GM21390 (cell line): ENCODE measurements at regions not wholly inside any gene's neighbourhood (a gene's known extent, or its start where the extent isn't known, plus 50 kb on each side); places are given as distances from the start of the nearest gene placed in this dataset.
A peak's percentile ranks its signal among the peaks of the same experiment; 100 is the strongest.

ENCODE experiments used
- ATAC-seq: cut with Tn5 transposase; IDR thresholded peaks from one replicate; pipeline ENCODE4 v1.9.1; 2021; ENCODE audit not compliant: unreplicated experiment

DNA sequence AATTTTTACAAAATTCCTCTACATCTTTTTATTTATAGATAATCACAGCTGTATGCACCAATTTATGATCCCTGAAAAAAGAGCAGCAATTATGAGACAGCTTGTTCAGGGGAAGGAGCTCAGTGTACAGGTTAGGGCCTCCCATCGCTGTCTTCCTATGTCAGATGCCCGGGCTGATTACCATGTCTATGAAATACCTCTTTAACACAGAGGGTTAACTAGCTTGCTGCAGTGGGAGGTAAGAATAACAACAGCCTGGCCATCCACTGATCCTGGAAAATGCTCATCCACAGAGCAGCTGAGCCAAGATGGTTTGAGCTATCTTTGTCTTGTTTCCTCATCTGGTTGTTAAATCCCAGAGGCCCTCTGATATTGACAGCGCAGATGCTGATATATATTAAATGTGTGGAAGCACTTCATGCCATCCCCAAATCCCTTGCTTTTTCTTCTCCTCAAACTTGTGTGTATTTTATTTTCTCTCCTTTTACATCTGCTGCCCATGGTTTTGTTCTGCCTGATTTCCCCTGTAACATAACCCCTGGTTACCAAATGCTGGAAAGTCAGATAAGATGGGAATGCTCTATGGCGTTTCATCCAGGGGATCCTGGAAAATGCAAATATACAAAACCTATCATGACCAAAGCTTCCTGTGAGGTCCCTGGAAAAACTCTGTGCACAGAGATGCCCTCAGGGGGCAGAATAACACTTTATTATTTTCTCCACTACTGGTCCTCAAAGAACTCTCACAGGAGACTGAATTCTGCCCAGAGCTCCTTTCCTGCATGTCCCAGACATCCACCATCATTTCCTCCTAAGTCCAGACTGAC lies 85.8 kb upstream of the PUDP start:
- ATAC-seq = no peak

DNA sequence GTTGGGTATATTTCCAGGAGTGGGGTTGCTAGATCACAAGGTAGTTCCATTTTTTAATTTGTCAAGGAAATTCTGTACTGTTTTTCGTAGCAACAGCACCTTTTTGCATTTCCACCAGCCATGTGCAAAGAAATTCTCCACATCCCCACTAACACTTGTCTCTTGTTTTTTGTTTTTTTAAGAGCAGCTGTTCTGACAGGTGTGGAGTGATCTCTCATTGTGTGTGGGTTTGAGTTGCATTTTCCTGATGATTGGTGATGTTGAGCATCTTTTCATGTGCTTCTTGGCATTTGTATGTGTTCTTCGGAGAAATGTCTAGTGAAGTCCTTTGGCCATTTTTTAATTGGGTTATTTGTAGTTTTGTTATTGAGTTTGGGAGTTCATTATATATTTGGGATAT lies 80.3 kb upstream of the PUDP start:
- no peak for ATAC-seq

DNA sequence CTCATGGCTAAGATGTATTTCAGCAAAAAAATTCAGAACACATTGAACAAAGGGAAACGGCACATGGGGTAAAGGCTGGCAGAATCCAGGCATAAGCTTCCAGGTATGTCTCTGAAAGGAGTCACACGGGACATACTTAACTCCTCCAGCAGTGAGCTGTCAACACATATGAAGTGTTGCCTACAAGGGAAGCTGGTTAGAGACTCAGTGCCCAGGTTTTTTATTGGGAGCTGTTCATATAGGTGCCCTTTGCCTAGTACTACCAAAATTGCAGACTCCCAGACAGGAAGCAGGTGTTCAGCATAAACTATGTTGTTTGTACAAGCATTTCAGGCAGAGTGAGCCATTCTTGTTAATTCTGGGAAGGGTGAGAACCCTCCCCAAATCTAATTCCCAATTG lies 77.4 kb upstream of the PUDP start:
- ATAC-seq = no peak

GRCh38 chrX:7223271-7223670 lies 75.3 kb upstream of the PUDP start:
- ATAC-seq = peak; percentile 49

GRCh38 chrX:7220121-7220520 lies 72.2 kb upstream of the PUDP start:
- ATAC-seq = no peak

DNA sequence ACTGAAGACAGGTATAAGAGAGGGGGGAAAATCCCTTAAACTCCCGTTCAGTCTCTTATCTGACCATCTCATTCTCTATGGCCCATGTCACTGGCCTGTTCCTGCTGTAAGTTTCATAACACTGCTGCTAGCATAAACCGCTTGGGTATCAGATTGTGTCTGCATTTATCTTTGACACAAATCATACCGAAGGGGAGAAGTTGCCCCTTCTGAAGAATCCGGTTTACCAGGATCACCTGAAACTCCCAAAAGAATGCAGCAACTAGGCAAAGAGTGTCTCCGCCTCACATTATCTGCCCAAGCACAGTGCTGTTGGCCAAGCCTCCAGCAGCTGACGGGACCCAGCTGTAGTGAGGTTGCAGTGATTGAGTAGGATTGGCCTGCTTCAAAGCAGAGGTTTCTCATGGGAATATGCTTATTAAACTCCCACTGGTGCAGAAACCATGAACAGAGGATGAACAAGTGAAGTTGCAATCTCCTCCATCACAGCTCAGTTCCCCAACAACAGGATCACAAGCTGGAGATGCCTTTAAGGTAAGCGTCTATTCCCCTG lies 71.3 kb upstream of the PUDP start:
- ATAC-seq = no peak

DNA sequence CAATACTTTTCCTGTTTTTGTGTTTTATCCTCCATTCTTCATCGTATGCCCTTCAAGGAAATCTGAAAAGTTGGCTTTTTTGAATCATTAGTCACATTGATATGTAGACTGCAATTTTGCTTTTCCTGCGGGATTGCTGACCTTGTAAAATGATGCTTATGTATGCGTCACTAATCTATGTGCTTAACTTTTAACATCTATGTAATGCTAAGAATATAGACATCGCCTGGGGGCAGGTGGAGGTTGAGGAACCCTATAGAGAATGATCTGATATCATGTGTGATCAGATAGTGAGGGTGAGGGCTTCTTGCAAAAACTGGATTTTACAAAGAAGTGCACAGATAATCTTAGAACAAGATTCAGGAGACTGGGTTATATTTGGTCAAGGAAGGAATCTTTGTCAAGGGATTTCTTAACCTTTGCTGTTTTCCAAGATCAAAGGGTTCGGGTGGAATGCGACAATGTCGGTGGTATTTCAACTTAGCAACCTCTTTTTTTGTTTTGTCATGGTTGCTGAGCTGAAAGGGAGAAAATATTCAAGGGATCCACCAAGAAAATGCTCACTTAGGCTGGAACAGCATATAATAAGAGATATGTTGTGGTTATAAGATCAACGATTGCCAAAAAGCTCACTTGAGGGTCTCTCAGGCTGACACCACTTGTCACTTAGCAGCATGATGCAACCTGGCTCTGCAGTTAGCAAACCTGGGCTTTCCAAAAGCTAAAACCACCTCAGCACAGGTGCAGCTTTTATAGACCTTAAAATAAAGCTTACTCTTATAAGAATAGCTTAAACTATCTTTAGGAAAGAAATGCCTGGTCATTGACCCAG lies 70.6 kb upstream of the PUDP start:
- ATAC-seq = no peak

GRCh38 chrX:7216981-7217587 lies 69.1 kb upstream of the PUDP start:
- ATAC-seq = no peak

DNA sequence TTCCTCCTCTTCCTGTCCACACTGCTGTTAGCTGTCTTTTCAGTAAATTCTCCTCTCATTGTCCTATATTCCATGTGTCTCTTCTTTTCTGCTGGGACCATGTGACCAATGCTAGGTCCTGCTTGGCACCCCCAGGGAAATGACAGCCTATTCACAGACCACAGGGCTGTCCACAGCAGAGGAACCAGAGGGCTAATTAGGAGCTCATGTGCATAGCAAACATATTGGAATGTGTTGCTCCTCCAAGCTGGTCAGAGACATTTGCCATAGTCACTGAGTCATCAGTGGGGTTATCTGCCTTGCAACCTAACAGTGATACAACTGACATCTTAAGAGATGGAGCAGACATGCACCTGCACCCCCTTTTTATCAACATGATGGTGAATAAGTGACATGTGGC lies 67.9 kb upstream of the PUDP start:
- ATAC-seq = no peak

DNA sequence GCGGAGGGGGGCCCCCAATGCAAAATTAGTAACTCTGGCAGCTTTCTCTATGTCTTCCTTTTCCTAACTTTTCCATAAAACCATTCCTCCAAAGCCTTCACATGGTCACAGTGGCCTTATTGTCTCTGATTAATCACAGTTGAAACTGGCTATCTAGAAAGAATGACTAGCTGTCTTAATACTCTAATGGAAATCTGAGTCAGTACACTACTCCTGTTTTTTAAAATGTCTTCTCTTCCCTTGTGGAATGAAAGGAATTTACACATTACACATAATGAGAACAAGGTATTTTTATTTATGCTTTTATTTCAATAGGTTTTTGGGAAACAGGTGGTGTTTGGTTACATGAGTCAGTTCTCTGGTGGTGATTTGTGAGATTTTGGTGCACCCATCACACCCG lies 66.3 kb upstream of the PUDP start:
- ATAC-seq = no peak

DNA sequence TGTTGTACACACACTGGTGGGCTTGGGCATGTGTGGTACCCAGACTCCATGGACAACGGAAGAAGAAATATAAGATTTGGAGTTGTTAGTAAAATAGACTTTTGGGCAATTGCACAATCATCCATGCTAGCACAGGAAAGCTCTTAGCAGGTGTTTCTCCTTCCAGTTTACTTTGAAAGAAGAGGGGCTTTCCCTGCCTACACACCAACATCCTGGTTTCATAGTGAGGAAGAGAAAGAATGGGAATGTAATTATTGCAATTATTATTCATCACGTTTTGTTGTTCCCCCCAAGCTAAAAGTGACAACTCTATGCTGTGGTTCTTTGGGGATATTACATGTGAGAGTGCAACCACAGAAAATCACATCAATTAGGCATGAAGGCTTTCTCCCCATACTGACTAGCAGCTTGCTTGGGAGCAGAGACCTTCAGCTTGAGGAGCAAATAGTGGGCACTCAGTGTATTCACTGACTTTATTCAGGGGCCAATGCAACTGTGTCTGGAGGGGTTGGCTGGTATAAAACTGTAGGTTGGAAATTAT lies 57.2 kb upstream of the PUDP start:
- no peak for ATAC-seq

GRCh38 chrX:7204619-7205018 lies 56.7 kb upstream of the PUDP start:
- no peak for ATAC-seq

DNA sequence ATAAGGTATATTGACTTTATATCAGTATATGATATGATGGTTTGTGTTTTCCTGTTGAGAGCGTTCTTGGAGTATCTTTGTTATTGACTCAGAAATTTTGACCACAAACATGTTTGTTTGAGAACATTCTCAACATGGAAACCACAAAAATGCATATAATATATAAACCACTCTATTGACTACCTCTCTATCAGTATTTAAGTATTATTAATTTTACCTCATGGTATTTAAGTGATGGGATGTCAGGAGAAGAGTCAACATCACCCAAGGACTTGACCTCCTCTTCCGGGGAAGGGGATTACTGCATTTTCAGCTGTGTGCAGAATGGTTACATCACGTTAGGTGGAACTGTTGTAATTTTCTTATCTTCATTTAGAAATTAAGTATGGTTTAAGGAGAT lies 54.3 kb upstream of the PUDP start:
- no peak for ATAC-seq

DNA sequence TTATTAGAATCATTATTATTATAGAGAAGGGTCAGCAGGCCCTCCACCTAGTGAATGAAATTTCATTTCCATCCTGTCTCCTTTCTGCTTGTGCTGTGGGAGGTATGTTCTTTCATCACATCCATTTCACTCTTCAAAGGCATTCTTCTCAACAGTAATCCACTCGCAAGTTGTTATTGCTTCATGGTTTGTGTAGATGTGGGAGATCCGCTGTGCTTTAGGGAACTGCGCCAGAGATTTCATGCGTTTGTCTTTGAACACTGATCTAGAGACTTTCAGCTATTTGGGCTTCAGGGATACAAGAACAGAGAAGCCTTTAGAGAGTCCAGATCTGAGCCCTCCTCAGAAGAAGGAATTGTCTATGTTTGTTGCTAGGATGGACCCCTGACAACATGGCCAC lies 53.5 kb upstream of the PUDP start:
- no peak for ATAC-seq

- ATAC-seq = no peak
Measured at GRCh38 chrX:7198499-7198898, 50.5 kb upstream of the PUDP start.
